Hepatocyte (in vitro differentiated cells): ENCODE measurements at regions not wholly inside any gene's neighbourhood (a gene's known extent, or its start where the extent isn't known, plus 50 kb on each side); places are given as distances from the start of the nearest gene placed in this dataset.

Experiments used
- EZH2phosphoT487 ChIP-seq: fragments of 200-600 bp; sonication (generic); IDR thresholded peaks from one replicate; pipeline ENCODE4 v1.6.1; 2018; ENCODE audit warnings: antibody characterized with exemption, mild to moderate bottlenecking, low read depth, moderate library complexity; ENCODE audit not compliant: unreplicated experiment, severe bottlenecking
- TF ChIP-seq, protein P1 (sequence below): fragments of 200-600 bp; sonication (generic); IDR thresholded peaks from 2 replicates; pipeline ENCODE4 v1.5.1; 2016; ENCODE audit warnings: antibody characterized with exemption, mild to moderate bottlenecking; ENCODE audit not compliant: poor library complexity

- TF ChIP-seq, protein P1, sequence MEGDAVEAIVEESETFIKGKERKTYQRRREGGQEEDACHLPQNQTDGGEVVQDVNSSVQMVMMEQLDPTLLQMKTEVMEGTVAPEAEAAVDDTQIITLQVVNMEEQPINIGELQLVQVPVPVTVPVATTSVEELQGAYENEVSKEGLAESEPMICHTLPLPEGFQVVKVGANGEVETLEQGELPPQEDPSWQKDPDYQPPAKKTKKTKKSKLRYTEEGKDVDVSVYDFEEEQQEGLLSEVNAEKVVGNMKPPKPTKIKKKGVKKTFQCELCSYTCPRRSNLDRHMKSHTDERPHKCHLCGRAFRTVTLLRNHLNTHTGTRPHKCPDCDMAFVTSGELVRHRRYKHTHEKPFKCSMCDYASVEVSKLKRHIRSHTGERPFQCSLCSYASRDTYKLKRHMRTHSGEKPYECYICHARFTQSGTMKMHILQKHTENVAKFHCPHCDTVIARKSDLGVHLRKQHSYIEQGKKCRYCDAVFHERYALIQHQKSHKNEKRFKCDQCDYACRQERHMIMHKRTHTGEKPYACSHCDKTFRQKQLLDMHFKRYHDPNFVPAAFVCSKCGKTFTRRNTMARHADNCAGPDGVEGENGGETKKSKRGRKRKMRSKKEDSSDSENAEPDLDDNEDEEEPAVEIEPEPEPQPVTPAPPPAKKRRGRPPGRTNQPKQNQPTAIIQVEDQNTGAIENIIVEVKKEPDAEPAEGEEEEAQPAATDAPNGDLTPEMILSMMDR: no peak
- TF ChIP-seq EZH2phosphoT487: no peak
Observed at GRCh38 chrX:45437186-45437585, 236.5 kb upstream of the DIPK2B start.
